ENCODE measurements at regions not wholly inside any gene's neighbourhood (a gene's known extent, or its start where the extent isn't known, plus 50 kb on each side); places are given as distances from the start of the nearest gene placed in this dataset.

GRCh38 chr12:116630762-116631161 lies 71.6 kb downstream of the MAP1LC3B2 start:
- Histone ChIP-seq H2BK20ac (ENCODE audit: low read length) (0 out of 2 replicates have a peak overlapping the region, but pooled peaks have one; percentile 34), H2AK5ac (ENCODE audit: low read depth, low read length) (no peak overlapping the region), H3K18ac (ENCODE audit: extremely low read depth, low read length) (no peak overlapping the region), H3K4me3 (ENCODE audit: extremely low read depth in 1 of 4, insufficient read depth in 2 of 4, low read depth in 3 of 4, low read length in 4 of 4) (no peak overlapping the region), H3K4ac (replicated peaks; ENCODE audit: insufficient read length, low read depth, low read length) (no peak overlapping the region), H4K8ac (ENCODE audit: extremely low read depth, insufficient read depth, low read length) (no peak overlapping the region), H4K20me1 (replicated peaks in 1 of 2; ENCODE audit: control insufficient read depth in 1 of 2, insufficient read depth in 2 of 2, low read length in 2 of 2) (no peaks in the 10 kb centered on the region), H4K91ac (replicated peaks; ENCODE audit: insufficient read length, low read length) (no peak overlapping the region), H3K79me2 (ENCODE audit: control insufficient read depth in 1 of 2, insufficient read depth in 2 of 2, low read length in 2 of 2) (no peaks in the 10 kb centered on the region), H2BK120ac (replicated peaks; ENCODE audit: low read depth, low read length) (no peak overlapping the region), H3K56ac (replicated peaks; ENCODE audit: insufficient read length, low read depth, low read length) (no peak overlapping the region), H3K27ac (ENCODE audit: low read depth, low read length) (no peak overlapping the region), H3K4me2 (ENCODE audit: insufficient read depth in 1 of 2, low read depth in 2 of 2, low read length in 2 of 2) (no peak overlapping the region), H3K79me1 (ENCODE audit: low read depth, low read length) (no peaks in the 10 kb centered on the region), H3K36me3 (ENCODE audit: control insufficient read depth in 2 of 4, insufficient read depth in 4 of 4, low read length in 3 of 4) (no peaks in the 10 kb centered on the region), H2AFZ (ENCODE audit: low read length) (no peak overlapping the region), H3K9ac (replicated peaks in 1 of 4; ENCODE audit: extremely low read depth in 1 of 4, low read depth in 3 of 4, low read length in 3 of 4) (no peak overlapping the region), H2BK12ac (ENCODE audit: low read depth, low read length) (no peak overlapping the region), H2BK5ac (ENCODE audit: low read depth, low read length) (no peak overlapping the region), H4K5ac (ENCODE audit: insufficient read length, low read depth, low read length) (no peak overlapping the region), H2BK15ac (ENCODE audit: low read length) (no peak overlapping the region), H3K9me3 (ENCODE audit: insufficient read depth in 2 of 2, low read depth in 1 of 2, low read length in 1 of 2) (no peaks in the 10 kb centered on the region), H3K23me2 (ENCODE audit: low read depth, low read length) (no peaks in the 10 kb centered on the region), H3K4me1 (replicated peaks in 1 of 4; ENCODE audit: control insufficient read depth in 3 of 4, insufficient read depth in 4 of 4, low read length in 3 of 4) (peaks cover 0 to 10% (median 5%) of the 10 kb centered on the region in 4 experiments; a peak in 4 of 7 replicates), H3K27me3 (replicated peaks in 1 of 4; ENCODE audit: control insufficient read depth in 3 of 4, extremely low read depth in 1 of 4, insufficient read depth in 3 of 4, low read length in 3 of 4) (no peaks in the 10 kb centered on the region), H3K14ac (ENCODE audit: insufficient read length) (no peak overlapping the region), H3K23ac (ENCODE audit: insufficient read length) (no peak overlapping the region)
- CTCF ChIA-PET (ENCODE audit: partially characterized antibody): interaction anchor here (1.2 to 1.7 kb wide), 2 partner anchors 10 to 47 kb away, joined by 4 to 6 read pairs; no protein-coding TSS in a partner anchor
- no peak for FAIRE-seq
- POLR2A ChIA-PET (ENCODE audit: partially characterized antibody): interaction anchor here (0.8 to 1.4 kb wide), 3 partner anchors 13 to 313 kb away, joined by 3 to 5 read pairs (median 3); no protein-coding TSS in a partner anchor
- no peak for DNase-seq (ENCODE audit: low read depth in 1 of 2, low spot score in 2 of 2)
- whole genome bisulfite sequencing, 2 experiments (ENCODE audit: extremely low coverage in 1 of 2, insufficient coverage in 1 of 2, insufficient read length in 1 of 2, insufficient replicate concordance in 2 of 2, low coverage in 1 of 2, low lambda C conversion rate in 2 of 2, missing lambda C conversion rate in 1 of 2): 86% methylated on average over 7 of the region's 7 CpGs; no CpG with 5 or more reads in 1 of the 2 experiments
- TF ChIP-seq EGR1 (IDR thresholded peaks at IDR 0.05; ENCODE audit: borderline replicate concordance, low read depth, low read length) (no peak), CHD1 (IDR thresholded peaks at IDR 0.05; ENCODE audit: low read depth, low read length) (no peak), ZNF274 (IDR thresholded peaks at IDR 0.05; ENCODE audit: borderline replicate concordance, extremely low read depth, low read length) (no peak), TEAD4 (IDR thresholded peaks at IDR 0.05; ENCODE audit: low read depth, low read length) (no peak), FOSL1 (IDR thresholded peaks at IDR 0.05; ENCODE audit: insufficient read depth, low read depth, low read length) (no peak), SIX5 (IDR thresholded peaks at IDR 0.05; ENCODE audit: low read depth, low read length) (no peak), JUN (IDR thresholded peaks at IDR 0.05; ENCODE audit: low read depth, low read length) (no peak), YY1 (IDR thresholded peaks at IDR 0.05; ENCODE audit: low read depth, low read length) (no peak), NRF1 (IDR thresholded peaks at IDR 0.05; ENCODE audit: low read depth, low read length) (no peak), USF2 (IDR thresholded peaks at IDR 0.05; ENCODE audit: low read length) (no peak), E2F6 (IDR thresholded peaks at IDR 0.05) (no peak)
- TF ChIP-seq, protein P1, sequence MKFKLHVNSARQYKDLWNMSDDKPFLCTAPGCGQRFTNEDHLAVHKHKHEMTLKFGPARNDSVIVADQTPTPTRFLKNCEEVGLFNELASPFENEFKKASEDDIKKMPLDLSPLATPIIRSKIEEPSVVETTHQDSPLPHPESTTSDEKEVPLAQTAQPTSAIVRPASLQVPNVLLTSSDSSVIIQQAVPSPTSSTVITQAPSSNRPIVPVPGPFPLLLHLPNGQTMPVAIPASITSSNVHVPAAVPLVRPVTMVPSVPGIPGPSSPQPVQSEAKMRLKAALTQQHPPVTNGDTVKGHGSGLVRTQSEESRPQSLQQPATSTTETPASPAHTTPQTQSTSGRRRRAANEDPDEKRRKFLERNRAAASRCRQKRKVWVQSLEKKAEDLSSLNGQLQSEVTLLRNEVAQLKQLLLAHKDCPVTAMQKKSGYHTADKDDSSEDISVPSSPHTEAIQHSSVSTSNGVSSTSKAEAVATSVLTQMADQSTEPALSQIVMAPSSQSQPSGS (IDR thresholded peaks at IDR 0.05; ENCODE audit: low read length): no peak

Measured in H1 (cell line).